ENCODE measurements at regions not wholly inside any gene's neighbourhood (a gene's known extent, or its start where the extent isn't known, plus 50 kb on each side); places are given as distances from the start of the nearest gene placed in this dataset.
"Not testable (repeated sequence)": the region's sequence is repeated elsewhere in the genome, so short reads cannot be mapped to it uniquely, and the experiment has no call there.

- no peaks in the 10 kb centered on the region for H3K36me3 ChIP-seq (ENCODE audit: control insufficient read depth in 2 of 2, insufficient read depth in 2 of 2, low read length in 1 of 2)
- no peak overlapping the region for H3K27ac ChIP-seq (ENCODE audit: control insufficient read depth, insufficient read depth)
- ChIA-PET CTCF (no interaction called here), POLR2A (no interaction called here), SMC1A (ENCODE audit: uncharacterized antibody, unreplicated experiment) (no interaction called here), RAD21 (ENCODE audit: unreplicated experiment) (no interaction called here)
- intact Hi-C loops (cut with micrococcal nuclease; ENCODE audit: unreplicated experiment) (no loop called here), in situ Hi-C loops (cut with MboI) (no loop called here)
- no peak for FAIRE-seq
- no peaks in the 10 kb centered on the region for H3K27me3 ChIP-seq (replicated peaks in 1 of 2; ENCODE audit: control insufficient read depth in 2 of 2, insufficient read depth in 2 of 2, low read length in 1 of 2)
- TF ChIP-seq MXI1 (IDR thresholded peaks at IDR 0.05; ENCODE audit: low read depth, low read length): no peak
- no peak for TF ChIP-seq KLF5 (IDR thresholded peaks at IDR 0.05; ENCODE audit: partially characterized antibody)
- TF ChIP-seq NR2F1 (conservative IDR thresholded peaks at IDR 0.05): no peak
- no peak for TF ChIP-seq IRF3 (IDR thresholded peaks at IDR 0.05)
- TF ChIP-seq ATF2 (IDR thresholded peaks at IDR 0.05; ENCODE audit: low read length): no peak
- no peak for TF ChIP-seq REST (IDR thresholded peaks at IDR 0.05; ENCODE audit: low read depth, low read length)
- H2AFZ ChIP-seq (ENCODE audit: control insufficient read depth, low read depth, low read length): no peak overlapping the region
- H4K20me1 ChIP-seq (ENCODE audit: control insufficient read depth, insufficient read depth): no peaks in the 10 kb centered on the region
- no peak overlapping the region for H3K4me2 ChIP-seq (ENCODE audit: control insufficient read depth, insufficient read depth)
- no peak overlapping the region for H3K9ac ChIP-seq (ENCODE audit: control insufficient read depth, insufficient read depth, low read length)
- no peaks in the 10 kb centered on the region for H3K9me3 ChIP-seq (replicated peaks; ENCODE audit: control insufficient read depth, insufficient read depth, low read length)
- no peak for DNase-seq (ENCODE audit: low read depth, low spot score)
- ATAC-seq: no peak
- no TSS peak for BruUV-seq (replicated peaks)
- no peaks in the 10 kb centered on the region for H3K4me1 ChIP-seq (ENCODE audit: control insufficient read depth, insufficient read depth, low read length)
- no peak overlapping the region for H3K4me3 ChIP-seq
- no peaks in the 10 kb centered on the region for H3K79me2 ChIP-seq (ENCODE audit: control insufficient read depth, insufficient read depth, low read length)
Observed at GRCh38 chr7:79636849-79637248, 183.4 kb upstream of the MAGI2 start.

- H3K36me3 ChIP-seq (ENCODE audit: control insufficient read depth in 2 of 2, insufficient read depth in 2 of 2, low read length in 1 of 2); BruUV-seq (replicated peaks); H3K4me1 ChIP-seq (ENCODE audit: control insufficient read depth, insufficient read depth, low read length); DNase-seq (ENCODE audit: low read depth, low spot score); H3K4me2 ChIP-seq (ENCODE audit: control insufficient read depth, insufficient read depth); in situ Hi-C loops (cut with MboI); RAD21 ChIA-PET (ENCODE audit: unreplicated experiment); H2AFZ ChIP-seq (ENCODE audit: control insufficient read depth, low read depth, low read length); SMC1A ChIA-PET (ENCODE audit: uncharacterized antibody, unreplicated experiment); CTCF ChIA-PET; ATAC-seq; H3K27ac ChIP-seq (ENCODE audit: control insufficient read depth, insufficient read depth); H4K20me1 ChIP-seq (ENCODE audit: control insufficient read depth, insufficient read depth); intact Hi-C loops (cut with micrococcal nuclease; ENCODE audit: unreplicated experiment); FAIRE-seq; H3K4me3 ChIP-seq; POLR2A ChIA-PET; H3K79me2 ChIP-seq (ENCODE audit: control insufficient read depth, insufficient read depth, low read length); H3K27me3 ChIP-seq (replicated peaks in 1 of 2; ENCODE audit: control insufficient read depth in 2 of 2, insufficient read depth in 2 of 2, low read length in 1 of 2); H3K9ac ChIP-seq (ENCODE audit: control insufficient read depth, insufficient read depth, low read length); H3K9me3 ChIP-seq (replicated peaks; ENCODE audit: control insufficient read depth, insufficient read depth, low read length): not testable (repeated sequence)
Observed at GRCh38 chr7:79625921-79626320, 172.5 kb upstream of the MAGI2 start.
